GM21576 (cell line): ENCODE measurements at regions not wholly inside any gene's neighbourhood (a gene's known extent, or its start where the extent isn't known, plus 50 kb on each side); places are given as distances from the start of the nearest gene placed in this dataset.
"Not testable (repeated sequence)": the region's sequence is repeated elsewhere in the genome, so short reads cannot be mapped to it uniquely, and the experiment has no call there.

Experiments
- ATAC-seq: cut with Tn5 transposase; IDR thresholded peaks from one replicate; pipeline ENCODE4 v1.9.1; 2021; ENCODE audit warnings: mild to moderate bottlenecking, moderate library complexity; ENCODE audit not compliant: unreplicated experiment

DNA sequence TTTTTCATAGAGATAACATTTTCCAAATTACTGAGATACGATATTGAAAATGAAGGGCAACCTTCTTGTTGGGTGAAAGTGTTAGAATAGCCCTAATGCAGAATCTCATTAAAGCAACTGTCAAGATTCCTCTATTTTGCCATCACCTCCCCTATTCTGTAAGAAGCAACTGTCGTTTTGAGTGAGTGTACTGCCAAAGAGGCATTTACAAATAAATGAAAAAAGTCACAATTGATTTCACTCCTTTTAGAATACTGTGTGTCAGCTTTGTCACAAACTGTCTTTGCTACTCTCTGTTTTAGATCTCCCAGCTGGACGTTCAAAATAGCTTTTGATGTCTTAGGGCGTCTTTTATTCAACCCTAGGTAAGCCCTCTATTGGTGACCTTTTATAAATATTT is 322.8 kb upstream of the NAALADL2 start:
- ATAC-seq, result no peak

DNA sequence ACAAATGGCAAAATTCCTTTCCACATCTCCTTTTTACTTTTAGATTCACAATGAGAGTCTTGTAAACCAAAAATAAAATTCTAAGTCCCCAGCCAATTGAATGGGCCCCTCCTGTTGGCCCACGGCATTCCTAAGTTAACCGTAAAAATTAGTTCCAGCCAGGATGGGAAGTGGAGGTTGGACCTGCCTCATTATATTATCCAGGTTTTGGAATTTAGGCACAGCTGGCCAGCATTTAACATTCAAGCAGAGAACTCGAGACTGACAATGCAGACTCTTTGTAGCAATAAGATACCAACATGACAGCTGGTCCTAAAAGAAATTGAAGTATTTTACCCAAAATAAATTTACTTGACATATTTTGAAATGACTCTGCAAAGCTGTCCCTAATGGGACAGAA is 321.0 kb upstream of the NAALADL2 start:
- ATAC-seq, result no peak

DNA sequence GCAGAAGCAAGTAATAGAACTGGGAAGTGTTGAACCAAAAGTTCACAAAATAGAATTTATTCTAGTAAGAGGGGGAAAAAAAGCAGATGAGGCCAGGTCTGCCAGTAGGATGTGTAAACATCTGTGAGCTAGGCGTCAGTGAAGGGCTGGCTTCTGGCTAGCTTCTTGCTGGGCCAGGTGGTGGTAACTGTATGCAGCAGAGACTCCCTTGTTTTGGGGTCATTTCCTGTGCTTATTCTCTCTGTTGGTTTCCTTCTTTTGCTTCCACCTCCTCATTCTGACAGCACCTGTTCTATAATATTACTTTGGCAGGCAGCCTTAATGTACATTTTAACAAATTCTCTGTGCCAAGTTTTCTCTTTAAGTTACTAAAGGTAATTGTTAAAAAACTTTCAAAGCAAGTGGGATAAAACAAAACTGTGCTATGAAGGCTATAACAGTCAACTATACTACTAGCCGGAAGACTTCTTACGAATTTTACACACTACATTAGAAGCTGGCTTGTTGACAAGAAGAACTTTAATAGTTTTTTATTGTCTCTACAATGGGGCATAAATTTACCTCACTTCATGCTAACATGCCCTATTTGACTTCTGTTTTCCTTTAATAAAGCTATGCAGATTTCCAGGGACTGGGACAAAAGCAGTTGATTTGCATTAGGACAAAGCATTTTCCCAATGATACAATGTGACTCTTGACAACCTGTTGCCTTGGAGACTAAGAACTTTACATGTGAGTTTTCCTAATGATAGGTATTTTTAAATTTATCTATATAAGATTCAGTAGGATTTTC is 318.8 kb upstream of the NAALADL2 start:
- no peak for ATAC-seq

DNA sequence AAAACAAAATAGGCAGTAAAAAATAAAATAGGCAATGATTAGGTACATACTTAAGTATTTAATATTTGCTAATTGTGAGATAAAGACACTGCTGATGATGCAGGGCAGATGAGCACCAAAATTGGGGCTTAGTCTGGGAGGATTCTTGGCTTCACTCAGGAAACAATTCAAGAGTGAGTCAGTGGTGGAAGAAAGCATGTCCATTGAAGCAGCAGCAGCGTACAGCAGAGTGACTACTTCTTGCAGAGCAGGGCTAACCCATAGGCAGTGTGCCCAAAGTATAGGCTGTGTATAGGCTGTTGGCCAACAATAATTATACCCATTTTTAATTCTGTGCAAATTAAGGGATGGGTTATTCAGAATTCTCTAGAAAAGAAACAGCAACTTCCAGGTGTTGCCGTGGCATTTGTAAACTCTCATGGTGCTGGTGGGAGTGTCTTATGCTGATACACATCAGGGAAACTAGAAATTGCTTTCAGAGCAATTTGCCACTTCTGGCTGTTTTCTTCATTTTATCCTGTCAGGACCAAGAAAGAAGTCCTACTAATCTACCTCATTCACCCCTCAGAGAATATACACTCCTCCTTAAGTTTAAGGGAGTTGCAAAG is 317.3 kb upstream of the NAALADL2 start:
- ATAC-seq, result no peak

DNA sequence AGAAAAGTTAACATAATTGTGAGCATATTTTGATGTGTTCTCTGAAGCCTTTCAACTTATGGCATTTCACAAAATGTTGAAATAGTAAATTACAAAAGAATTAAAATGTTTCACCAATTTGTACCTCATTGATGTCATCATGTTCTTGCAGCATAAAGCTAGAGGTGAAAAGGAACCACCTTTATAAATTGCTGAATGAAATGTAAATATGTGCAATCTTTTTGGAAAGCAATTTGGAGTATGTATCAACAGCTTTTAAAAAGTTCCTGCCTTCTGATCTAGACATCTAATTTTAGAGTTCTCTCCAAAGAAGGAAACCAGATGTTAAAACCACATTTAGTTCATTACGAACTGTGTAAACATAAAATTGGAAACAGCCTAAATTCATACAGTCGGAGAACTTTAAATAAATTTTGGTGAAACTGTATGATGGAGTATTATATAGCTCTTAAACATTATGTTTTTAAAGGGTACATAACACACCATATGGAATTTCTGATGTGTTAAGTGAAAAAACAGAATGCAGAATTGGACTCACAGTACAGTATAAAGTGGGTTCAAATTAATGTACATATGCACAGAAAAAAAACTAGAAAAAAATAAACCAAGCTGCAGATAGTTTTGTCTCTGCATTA is 311.2 kb upstream of the NAALADL2 start:
- no peak for ATAC-seq

DNA sequence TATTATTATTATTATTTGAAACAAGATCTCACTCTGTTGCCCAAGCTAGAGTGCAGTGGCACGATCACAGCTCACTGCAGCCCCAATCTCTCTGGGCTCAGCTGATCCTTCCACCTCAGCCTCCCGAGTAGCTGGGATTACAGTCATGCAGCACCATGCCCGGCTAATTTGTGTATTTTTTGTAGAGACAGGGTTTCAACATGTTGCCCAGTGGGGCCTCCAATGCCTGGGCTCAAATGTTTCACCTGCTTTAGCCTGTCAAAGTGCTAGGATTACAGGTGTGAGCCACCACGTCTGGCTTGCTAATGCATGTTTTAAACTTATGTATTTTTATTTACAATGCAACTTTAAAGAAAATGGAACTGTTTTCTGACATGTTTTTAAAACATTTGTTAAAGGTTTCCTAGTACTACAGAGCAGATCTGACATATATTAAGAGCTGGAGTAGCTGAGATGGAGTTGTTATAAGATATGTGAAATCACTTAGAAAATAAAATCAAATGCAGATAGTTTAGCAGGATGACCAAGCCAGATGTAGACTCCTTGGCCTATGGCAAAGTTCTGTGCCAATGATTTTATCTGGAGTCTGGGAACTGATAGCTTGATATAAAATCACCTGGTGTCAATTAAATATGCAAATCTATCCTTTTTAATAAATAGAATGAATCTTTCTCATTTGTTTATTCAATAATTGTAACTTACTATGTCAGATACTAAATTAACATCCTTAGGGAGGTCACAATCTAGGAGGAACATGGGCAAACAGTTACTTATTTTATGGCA is 310.1 kb upstream of the NAALADL2 start:
- no peak for ATAC-seq

GRCh38 chr3:174581558-174581957 is 277.6 kb upstream of the NAALADL2 start:
- ATAC-seq, result no peak

- no peak for ATAC-seq
Observed at GRCh38 chr3:174583396-174583795, 275.7 kb upstream of the NAALADL2 start.

DNA sequence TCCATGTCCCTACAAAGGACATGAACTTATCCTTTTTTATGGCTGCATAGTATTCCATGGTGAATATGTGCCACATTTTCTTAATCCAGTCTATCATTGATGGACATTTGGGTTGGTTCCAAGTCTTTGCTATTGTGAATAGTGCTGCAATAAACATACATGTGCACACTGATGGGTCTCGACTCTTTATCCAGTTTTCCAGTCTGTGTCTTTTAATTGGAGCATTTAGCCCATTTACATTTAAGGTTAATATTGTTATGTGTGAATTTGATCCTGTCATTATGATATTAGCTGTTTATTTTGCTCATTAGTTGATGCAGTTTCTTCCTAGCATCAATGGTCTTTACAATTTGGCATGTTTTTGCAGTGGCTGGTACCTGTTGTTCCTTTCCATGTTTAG is 272.0 kb upstream of the NAALADL2 start:
- not testable (repeated sequence) for ATAC-seq

- no peak for ATAC-seq
Observed at GRCh38 chr3:174596447-174596982, 262.6 kb upstream of the NAALADL2 start.

GRCh38 chr3:174598885-174599439 is 260.2 kb upstream of the NAALADL2 start:
- ATAC-seq, result no peak

DNA sequence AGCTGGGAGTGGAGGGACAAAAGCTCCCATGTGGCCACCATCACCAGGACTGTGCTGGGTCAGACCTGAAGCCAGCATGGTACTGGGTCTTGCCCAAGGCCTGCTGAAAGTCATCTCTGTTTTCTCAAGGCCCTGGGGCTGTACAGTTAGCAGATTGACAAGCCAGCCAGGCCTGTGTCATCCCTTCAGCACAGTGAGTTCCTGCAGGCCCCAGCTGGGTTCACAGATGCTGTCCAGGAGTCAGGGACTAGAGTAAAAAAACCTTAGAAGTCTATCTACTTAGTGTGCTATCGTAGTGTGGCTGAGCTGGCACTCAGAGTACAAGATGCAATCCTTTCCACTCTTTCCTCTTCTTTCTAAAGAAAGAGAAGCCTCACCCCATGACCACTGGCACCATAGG is 246.0 kb upstream of the NAALADL2 start:
- ATAC-seq, result no peak

- ATAC-seq, result no peak
Observed at GRCh38 chr3:174614036-174614435, 245.1 kb upstream of the NAALADL2 start.

DNA sequence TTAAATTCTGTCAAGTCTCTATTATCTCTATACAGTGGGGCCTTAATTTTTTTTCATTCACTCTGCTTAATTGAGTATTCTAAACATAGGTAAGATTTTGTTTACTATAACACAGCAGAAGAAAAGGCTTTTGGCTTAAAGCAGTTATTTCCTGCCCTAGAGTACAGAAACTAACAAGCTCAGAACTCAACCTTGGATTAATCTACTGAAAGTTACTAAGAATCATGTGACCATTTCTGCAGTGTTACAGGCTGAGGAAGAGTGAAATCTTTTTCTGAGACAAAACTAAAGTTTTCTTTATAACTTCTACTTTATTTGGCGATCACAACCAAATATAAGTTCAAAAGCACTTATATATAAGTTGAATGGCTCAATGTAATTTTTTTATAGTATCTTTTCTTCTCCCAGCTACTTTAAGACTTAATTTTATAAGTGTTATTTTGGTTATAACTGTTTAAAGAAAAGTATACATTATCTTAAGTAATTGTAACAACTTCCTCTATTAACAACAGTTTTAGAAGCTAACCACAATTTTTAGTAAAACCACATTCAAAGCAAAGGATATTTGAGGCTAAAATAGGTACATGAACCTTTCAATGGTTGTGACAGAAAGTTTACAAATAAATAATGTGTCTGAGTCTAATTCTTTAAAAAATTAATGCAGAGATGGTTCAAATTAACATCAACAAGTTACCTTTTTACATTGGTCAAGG is 240.6 kb upstream of the NAALADL2 start:
- ATAC-seq, result no peak

DNA sequence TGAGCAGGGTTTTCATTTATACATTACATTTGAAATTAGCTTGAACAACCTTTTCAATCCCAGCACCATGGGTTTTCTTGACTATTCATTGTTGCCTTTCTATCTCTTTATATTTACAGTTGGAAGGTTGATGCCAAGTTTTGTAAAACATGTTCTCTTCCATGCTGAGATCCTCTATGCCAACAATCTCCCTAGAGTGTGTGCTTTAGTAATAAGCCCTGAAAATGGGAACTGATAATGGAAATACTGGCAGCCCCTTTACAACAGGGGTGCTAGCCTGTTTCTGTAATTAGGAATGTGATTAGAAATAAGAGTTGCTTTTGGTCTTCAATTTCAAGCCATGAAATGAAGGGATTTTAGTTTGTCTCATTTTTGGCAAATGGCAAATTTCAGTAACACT is 239.9 kb upstream of the NAALADL2 start:
- ATAC-seq, result no peak

DNA sequence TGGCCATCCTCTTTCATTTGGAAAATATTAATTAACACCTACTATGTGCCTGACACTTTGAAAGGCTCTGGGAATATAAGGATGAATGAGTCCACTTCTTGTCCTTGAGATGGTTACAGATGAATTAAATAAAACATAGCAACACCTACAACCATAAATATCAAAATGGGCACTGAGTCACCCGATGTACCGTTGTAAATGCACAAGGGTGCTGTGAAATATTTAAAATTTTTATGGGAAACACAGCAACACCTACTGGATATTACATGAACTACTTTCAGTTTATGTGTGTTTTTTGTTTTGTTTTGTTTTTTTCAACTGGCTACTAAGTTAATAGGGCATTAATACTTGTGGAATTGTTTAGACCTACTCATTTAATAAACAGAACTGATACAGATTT is 239.0 kb upstream of the NAALADL2 start:
- ATAC-seq, result no peak

GRCh38 chr3:174620855-174621472 is 238.2 kb upstream of the NAALADL2 start:
- no peak for ATAC-seq

GRCh38 chr3:174633342-174633741 is 225.8 kb upstream of the NAALADL2 start:
- ATAC-seq, result no peak

DNA sequence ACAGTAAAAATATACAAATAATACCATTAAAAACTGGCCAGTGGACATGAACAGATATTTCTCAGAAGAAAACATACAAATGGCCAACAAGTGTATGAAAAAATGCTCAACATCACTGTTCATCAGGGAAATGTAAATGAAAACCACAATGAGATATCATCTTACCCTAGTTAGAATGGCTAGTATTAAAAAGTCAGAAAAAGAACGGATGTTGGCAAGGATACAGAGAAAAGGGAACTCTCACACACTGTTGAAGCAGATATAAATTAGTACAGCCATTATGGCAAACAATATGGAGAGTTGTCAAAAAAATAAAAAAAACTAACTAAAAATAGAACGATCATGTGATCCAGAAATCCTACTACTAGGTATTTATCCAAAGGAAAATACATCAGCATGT is 222.7 kb upstream of the NAALADL2 start:
- no peak for ATAC-seq

DNA sequence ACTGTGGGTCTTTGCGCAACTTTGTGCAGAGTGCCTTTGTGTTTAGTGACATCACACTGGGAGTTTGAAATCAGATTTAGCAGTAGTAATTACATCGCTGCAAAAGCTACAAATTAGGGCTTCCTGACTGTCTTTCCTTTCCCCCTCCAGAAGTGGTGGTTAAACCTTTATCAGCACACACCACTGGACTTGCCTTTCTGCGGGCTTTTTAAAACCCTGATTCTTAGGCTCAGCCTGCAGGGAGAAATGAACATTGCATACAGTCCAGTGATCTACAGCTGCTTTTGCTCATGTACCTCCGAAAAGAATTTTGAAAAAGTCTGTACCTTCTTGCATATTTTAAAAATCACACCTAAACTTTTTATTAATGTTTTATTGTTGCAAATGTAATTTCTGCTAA is 219.7 kb upstream of the NAALADL2 start:
- no peak for ATAC-seq
